NCI-H774 (cell line): ENCODE measurements at regions not wholly inside any gene's neighbourhood (a gene's known extent, or its start where the extent isn't known, plus 50 kb on each side); places are given as distances from the start of the nearest gene placed in this dataset.
"Not testable (repeated sequence)": the region's sequence is repeated elsewhere in the genome, so short reads cannot be mapped to it uniquely, and the experiment has no call there.

Source experiments
- DNase-seq: peaks from one replicate; lab custom pipeline; 2025; lab: John Stamatoyannopoulos, UW

DNA sequence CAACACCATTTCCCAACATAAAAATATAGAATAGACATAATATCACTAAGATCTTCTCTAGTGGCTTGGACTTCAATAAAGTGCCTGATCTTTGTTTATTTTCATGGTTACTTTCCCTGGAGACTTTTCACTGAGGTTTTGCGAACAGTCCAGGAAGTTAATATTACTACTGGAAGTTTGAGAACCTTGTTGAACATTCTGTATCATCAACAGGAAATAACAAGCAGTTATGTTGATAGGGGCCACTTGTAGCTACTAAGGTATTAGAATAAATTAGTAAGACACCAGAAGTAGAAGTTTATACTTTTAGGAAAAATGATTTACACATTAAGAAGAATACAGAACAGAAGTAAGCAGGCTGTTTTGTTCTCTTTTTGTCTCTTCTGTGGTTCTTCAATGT is 180.2 kb downstream of the TFAP2B start:
- DNase-seq = no peak

DNA sequence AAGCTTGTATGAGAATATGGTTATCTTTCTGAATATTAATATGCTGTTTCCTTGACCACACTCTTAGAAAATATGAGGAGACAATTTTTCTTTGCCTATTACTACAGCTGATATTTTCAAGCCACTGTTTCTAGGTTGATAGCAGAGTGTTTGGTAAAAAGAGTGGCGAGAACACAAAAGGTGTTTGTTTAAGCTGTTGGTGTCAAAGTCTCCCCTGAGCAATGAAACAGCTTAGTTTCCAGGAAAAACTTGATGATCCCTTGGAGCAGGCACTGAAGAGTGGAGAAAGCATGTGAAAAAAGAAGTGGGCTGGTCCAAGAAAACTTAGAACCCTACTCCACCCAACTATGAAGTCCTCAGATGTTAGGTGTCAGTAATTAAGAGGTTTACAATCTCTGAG is 182.7 kb downstream of the TFAP2B start:
- no peak for DNase-seq

DNA sequence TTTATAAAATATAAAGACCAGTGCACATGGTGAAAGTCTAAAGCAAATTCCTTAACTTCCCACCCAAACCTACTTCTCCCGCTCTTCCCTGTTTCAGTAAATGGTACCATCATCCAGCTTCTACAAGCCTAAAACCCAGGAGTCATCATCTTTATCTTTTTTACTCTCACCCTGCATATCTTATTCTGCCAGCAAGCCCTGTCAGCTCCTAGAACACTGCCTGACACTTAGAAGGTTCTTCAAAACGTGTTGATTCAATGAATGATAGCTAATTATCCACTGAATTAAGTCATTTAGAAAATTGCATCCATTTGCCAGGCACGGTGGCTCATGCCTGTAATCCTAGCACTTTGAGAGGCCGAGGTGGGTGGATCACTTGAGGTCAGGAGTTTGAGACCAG is 185.7 kb downstream of the TFAP2B start:
- DNase-seq = no peak

DNA sequence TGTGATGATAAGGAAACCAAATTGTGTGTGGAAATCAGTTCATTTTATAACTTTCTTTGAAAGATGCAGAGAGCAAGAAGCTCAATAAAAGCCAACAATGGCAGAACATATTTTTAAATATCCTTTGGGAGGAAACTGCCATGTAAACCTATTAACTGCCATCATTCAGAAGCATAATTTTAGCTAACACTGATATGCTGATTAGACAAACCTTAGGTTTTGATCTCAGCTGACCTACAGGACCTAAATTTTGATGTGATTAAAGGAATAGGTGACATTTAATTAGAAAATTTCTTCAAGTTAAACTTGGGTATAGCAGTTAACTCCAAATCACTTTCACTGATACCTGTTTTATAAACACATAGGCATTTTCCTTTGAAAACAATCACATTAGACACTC is 187.1 kb downstream of the TFAP2B start:
- no peak for DNase-seq

DNA sequence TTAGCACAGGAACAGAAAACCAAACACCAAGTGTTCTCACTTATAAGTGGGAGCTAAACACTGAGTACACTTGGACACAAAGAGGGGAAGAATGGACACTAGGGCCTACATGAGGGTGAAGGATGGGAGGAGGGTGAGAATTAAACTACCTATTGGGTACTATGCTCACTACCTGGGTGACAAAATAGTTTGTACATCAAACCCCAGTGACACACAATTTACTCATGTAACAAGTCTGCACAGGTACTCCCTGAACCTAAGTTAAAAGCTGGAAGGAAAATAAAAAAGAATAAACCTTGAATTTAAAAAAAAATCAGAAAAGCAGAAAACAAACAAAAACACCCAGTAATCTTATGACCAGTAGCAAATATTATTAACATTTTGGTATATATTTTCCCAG is 188.6 kb downstream of the TFAP2B start:
- DNase-seq = no peak

DNA sequence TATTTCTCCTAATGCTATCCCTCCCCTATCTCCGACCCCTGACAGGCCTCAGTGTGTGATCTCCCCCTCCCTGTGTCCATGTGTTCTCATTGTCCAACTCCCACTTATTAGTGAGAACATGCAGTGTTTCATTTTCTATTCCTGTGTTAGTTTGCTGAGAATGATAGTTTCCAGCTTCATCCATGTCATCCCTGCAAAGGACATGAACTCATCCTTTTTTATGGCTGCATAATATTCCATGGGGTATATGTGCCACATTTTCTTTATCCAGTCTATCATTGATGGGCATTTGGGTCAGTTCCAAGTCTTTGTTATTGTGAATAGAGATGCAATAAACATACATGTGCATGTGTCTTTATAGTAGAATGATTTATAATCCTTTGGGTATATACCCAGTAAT is 190.0 kb downstream of the TFAP2B start:
- DNase-seq = not testable (repeated sequence)

DNA sequence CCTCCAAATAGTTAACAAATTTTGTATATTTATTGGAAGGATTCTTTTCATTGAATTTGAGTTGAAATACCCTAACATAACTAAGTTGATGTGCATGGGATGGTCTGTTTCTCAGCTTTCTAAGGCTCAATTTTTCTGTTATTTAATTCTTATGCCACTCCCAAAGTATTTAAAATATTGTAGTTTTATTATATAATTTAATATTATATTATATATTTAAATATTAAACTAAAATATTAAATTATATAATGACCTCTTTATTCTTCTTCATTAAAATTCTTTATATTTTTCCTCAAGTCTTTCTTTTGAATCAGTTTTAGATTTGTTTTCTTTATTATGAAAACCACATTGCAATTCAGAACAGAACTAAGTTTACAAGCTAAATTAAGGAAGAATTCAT is 194.7 kb downstream of the TFAP2B start:
- DNase-seq = no peak

DNA sequence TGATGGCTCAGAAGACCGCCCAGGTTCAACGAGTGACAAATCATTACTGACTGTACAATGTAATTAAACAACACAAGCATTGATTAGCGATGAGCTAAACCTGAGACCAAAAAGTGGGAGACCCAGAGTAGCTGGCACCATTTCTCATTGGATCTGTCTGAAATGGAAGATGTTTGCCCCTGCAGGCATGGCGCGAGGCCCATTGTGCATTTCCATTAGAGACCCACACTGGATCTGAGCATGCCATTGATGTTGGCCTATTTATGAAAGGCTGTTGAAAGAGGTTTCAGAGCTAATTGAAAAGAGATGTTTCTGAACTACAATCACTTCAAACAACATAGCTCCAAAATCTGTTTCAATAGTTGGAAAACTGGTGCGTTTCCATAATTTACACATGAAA is 196.7 kb downstream of the TFAP2B start:
- no peak for DNase-seq

DNA sequence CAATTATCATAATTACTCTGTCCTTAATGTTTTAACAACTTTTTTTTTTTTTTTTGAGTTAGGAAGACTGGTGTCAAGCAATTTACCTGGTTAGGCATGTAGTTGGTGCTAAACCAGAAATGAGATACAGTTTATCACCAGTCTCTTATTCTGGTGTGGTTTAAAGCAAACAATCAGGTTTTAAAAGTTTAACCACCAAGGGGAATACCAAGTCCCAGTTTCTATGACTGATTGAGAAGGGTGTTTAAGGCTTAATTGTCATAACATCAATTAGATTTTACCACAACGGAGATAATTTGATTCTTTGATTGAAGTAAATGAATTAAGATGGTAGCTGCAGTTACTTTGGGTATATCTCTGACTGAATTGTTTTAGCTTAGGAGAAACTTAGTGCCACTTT is 197.8 kb downstream of the TFAP2B start:
- no peak for DNase-seq

DNA sequence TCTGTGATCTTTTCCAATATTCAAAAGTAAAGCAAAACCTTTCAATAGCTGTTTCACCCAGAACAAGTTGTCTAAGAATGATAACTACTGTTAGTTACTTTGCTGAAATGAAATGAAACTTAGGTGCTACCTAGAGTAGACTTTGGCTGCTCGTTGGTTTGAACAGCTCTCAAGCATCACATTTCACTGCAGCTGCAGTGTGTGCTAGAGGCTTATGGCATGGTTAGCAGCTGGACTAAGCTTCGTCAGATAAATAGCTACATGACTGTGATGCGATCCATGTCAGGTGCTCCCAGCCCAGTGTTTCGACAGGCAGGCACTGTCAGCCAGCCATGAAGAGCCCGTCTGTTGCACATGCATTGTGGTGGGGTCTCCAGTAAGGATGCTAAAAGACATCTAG is 201.1 kb downstream of the TFAP2B start:
- DNase-seq = peak; percentile 12

DNA sequence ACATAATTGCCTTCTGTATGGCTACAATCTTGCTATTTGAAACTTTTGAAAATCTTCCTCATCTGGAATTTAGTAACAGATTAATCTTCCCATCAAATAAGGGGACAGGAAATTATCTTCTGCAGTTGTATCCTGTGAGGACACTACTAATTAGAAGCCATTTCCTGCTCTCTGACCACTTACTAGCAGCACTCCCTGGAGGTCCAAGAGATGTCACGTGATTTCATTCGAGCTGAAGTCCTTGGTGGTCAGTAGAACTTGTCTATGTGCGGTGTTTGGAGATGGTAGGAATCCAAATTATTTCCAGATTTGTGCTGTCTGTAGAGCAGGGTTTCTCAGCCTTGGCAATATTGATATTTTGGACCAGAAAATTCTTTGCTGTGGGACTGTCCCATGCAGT is 202.5 kb downstream of the TFAP2B start:
- no peak for DNase-seq

DNA sequence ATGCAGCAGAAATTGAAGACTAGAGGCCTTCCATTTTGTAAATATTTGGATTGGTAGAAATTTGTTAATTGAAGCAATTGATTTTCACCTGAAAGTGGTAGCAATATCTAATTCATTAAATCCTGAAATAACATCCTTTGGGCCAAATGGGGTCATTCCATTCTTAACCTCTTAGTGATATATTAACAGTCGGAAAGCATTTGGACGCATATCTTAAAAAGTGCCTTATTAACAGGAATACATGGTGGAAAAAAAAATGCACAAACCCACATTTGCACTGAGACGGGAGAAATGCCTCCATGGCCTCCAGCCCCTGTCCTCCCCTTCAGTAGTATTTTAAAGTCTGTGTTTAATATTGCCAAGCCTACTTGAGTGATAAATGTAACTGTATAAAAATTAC is 205.5 kb downstream of the TFAP2B start:
- no peak for DNase-seq

DNA sequence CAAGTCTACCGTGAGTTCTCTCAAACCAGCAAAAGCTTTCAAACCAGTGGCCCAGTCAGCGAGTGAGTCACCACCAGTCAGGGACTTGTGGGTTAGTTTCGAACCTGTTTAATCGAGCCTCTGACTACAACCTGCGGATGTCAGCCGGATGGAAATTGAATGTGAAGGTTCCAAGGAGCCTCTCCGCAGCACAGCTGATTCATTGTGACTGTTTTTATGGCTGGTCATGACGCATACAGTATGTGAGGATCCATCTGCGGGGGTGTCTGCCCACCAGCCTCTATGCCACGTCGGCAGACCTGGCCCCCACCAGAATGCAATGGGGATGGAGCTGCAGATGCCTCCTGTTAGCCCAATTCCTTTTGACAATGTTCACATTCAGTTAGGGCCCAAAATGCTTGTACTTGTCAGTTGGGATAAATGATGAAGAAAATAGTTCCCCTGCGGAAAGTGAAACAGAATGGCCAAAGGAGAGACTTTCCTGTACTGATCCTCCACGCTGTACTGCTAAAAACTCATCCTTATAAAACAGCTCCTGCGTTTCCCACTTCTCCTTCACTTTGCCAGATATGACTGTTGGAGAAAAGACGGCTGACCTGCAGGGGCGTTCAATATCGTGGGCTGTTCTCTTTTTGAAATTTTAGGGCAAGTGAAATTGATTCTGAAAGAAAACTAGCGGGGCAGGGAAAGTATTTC is 206.6 kb downstream of the TFAP2B start:
- DNase-seq = no peak

DNA sequence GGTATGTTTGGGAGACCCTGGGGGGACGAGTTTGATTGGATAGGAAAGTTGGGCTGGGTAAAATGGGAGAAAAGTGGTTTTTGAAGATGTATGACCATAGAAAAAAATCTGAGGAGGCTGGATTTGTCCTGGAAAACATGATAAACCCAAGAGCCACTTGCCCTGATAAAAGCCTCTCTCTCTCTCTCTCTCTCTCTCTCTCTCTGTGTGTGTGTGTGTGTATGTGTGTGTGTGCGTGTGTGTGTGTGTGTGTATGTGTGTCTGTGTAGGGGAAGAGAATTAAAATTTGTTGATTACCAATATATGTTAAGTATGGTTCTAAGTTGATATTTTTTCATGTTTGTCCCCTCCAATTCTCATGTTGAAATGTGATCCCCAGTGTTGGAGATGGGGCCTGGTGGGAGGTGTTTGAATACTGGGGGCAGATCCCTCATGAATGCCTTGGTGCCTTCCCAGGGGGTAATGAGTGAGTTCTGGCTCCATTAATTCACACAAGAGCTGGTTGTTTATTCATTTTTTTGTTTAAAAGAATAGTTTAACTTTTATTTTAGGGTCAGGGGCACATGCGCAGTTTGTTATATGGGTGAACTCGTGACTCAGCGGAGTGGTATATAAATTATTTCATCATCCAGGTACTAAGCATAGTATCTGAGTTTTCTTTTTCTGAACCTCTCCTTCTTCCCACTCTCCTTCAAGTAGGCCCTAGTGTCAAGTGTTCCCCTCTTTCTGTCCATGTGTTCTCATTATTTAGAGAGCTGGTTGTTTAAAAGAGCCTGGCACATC is 208.8 kb downstream of the TFAP2B start:
- DNase-seq = no peak

DNA sequence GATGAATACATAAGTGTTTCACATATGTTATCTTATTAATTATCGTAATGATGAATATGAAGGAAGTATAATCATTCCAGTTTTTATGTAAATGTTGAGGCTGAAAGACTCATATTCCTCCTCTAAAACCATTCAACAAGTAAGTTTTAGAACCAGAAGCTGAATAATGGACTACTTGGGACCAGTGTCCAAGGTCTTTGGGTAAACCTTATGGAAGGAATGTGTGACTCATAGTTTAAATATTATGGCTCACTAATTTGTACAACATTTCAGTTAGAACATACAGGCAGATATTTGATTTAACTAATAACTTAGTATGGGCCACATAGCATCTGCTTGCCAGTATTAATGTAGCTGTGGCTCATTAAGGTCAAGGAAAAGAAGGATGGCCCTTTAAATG is 209.6 kb downstream of the TFAP2B start:
- DNase-seq = no peak

DNA sequence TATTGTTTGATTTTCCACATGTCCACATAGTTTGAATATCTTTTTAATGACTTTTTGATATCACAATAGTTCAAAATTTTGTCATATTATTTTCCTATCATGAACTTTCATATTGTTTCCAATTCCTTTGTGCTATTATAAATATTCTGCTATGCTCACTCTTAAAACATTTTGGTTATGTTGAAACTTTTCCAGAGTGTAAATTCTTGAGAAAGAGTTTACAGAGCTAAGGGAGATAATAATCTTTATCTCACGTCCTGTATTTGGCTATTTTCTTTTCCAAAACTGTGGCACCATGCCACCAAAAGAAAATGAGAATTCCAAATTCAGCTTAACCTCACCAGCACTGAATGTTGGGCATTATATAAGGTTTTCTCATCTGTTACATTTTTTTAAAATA is 210.9 kb downstream of the TFAP2B start:
- no peak for DNase-seq

DNA sequence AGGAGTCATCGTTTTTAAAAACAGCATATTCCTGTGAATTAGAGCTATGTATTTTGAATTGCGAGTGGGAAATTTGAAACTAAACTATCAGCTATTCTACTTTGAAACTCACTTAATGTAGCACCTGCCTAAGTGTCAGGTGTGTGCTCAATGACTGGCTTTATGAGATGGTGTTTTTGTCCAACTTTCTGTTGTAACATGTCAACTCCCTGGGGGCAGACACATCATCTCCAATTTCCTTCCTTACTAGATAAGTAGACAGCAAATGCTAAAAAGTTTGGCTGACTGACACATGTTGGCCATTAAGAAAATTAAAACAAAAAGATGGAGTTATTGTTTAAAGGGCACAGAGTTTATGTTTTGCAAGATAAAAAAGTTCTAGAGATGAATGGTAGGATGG is 226.9 kb downstream of the TFAP2B start:
- DNase-seq = no peak

DNA sequence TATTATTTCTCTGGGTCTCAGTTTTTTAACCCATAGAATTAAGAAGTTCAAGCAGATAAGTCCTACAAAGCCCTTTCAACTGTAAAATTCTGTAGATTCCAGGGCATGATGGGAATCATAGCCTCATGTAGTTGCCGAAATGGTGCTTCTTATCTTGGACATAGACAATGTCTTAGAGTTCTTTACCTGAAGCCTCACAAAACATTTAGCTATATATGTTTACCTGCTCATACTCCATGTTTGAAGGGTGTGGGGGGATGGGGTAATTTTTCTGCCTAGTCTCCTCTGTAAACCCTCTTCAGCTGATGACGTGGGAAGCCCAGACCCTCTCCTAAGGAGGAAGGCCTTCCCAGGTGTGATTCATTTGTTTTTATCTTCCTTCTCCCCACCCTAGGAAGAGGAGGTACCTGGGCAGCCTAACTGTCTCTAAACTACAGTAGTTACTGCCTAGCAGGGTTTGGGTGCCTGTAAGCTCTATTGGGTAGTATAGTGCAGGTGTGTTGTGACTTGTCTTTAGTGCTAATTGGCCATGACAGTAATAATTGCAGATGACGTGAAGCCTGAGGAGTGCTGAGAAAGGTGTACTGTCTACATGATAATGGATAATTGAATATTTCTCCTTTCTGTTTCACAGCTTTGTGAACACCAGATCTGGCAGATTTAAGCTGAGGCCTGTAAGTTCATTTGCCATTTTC is 230.8 kb downstream of the TFAP2B start:
- peak; percentile 11 for DNase-seq

DNA sequence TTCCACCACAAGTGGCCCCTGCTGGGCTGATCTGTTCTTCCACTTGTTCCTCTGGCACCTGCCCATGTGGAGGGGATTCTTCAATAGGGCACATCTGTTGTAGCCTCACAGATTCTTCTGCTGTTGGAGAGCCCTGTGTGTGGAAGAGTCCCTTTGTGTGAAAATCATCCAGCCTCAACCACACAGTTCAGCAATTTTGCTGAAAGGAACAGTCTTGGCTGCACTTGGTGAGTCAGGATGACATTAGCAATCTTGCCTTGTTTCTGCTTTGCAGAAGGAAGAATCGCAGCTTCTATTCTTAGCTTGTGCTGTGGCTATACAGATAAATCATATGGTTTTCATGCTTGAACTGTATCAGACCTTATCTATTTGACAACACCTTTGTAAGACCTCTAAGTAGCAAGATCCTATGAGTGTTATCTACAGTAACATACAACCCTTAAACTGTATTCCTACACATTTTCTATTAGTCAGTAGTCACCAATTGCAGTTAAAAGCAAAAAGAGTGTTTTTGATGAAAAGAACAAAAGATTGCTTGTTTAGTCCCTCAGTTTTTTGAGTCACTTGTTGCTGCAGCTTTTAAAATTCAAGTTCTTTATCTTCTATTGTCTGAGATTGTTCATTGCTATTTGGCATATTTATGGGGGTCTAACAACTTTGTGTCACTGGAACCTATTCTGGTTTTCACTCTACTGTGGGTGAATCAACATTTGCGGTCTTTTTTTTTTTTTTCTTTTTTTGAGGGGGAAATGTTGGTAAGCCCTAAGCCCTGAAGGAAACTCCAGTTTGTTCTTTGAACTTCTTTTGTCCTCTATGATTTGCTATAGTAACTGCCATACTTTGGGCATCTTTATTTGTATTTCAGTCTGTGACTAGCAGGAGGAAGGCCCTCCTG is 231.6 kb downstream of the TFAP2B start:
- no peak for DNase-seq

DNA sequence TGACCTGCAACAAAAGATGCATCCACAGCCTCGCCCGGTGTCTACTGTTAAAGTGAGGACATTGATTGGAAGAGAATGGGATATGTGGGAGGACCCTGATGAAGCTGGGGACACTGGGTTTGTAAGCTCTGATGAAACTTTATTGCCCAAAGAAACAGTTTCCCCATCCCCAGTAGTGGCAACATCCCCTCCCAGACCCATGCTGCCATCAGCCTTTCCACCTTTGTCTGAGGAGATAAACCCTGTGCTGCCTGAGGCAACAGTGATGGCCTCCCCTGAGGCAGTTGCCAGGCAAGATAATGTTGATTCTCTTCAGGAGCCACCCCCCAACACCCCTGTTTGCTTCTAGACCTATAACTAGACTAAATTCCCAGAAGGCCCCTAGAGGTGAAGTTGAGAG is 234.0 kb downstream of the TFAP2B start:
- DNase-seq = not testable (repeated sequence)

DNA sequence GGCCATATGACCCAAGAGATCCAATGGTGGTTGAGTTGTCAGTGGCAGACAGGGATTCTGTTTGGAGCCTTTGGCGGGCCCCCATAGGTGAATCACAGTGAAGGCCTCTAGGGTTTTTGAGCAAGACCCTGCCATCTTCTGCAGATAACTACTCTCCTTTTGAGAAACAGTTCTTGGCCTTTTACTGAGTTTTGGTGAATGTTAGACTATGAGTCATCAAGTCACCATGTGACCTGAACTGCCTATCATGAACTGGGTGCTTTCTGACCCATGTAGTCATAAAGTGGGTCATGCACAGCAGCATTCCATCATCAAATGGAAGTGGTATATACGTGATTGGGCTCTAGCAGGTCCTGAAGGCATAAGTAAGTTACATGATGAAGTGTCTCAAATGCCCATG is 236.6 kb downstream of the TFAP2B start:
- DNase-seq = not testable (repeated sequence)

DNA sequence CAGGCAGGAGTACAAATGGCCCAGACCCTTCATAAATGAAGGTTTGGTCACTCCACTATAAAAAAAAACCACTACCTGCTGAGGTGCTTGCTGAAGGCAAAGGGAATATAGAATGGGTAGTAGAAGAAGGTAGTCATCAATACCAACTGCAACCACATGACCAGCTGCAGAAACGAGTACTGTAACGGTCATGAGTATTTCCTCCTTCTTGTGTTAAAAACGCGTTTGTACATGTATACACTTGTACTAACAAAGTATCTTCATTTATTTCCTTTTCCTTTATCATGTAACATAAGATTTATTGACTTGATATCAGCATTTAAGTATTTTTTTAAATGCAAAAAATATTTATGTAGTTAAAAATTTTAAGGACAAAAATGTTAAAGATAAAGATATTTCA is 238.6 kb downstream of the TFAP2B start:
- DNase-seq = no peak
